PC-9 (cell line): ENCODE measurements at regions not wholly inside any gene's neighbourhood (a gene's known extent, or its start where the extent isn't known, plus 50 kb on each side); places are given as distances from the start of the nearest gene placed in this dataset.

Experiments
- CTCF ChIP-seq: fragments of 200-600 bp; sonication (generic); conservative IDR thresholded peaks from 2 replicates; pipeline ENCODE4 v1.6.1; 2017; ENCODE audit warnings: mixed run types, antibody characterized with exemption, mild to moderate bottlenecking, moderate library complexity
- EZH2 ChIP-seq: fragments of 200-600 bp; sonication (generic); IDR thresholded peaks from 2 replicates; pipeline ENCODE4 v1.8.0; 2017; ENCODE audit warnings: antibody characterized with exemption, low read depth

GRCh38 chr5:12177225-12177624 is 273.0 kb upstream of the CTNND2 start:
- TF ChIP-seq CTCF = no peak
- no peak for TF ChIP-seq EZH2
